ENCODE measurements at regions not wholly inside any gene's neighbourhood (a gene's known extent, or its start where the extent isn't known, plus 50 kb on each side); places are given as distances from the start of the nearest gene placed in this dataset.

DNA sequence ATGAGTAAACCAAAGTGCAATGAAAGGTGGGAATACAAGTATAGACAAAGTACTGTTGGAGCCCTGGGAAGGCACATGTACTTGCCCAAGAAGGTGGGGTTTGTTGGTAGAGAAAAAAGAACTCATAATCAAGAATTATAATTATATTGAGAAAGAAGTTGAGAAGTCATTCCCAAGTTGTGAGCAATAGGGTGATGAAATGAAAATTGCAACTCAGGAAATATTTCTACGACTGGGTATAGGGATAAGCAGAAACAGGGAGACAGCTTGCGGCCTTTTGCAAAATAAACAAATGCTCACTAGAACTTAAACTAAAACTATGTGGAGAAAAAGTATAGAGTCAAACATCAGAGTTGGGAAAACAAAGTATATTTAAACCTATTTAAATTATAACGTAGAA lies 250.7 kb upstream of the FAM83B start:
- TF ChIP-seq, protein P1, sequence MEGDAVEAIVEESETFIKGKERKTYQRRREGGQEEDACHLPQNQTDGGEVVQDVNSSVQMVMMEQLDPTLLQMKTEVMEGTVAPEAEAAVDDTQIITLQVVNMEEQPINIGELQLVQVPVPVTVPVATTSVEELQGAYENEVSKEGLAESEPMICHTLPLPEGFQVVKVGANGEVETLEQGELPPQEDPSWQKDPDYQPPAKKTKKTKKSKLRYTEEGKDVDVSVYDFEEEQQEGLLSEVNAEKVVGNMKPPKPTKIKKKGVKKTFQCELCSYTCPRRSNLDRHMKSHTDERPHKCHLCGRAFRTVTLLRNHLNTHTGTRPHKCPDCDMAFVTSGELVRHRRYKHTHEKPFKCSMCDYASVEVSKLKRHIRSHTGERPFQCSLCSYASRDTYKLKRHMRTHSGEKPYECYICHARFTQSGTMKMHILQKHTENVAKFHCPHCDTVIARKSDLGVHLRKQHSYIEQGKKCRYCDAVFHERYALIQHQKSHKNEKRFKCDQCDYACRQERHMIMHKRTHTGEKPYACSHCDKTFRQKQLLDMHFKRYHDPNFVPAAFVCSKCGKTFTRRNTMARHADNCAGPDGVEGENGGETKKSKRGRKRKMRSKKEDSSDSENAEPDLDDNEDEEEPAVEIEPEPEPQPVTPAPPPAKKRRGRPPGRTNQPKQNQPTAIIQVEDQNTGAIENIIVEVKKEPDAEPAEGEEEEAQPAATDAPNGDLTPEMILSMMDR (IDR thresholded peaks at IDR 0.05; ENCODE audit: low read length) = no peak
- TF ChIP-seq EZH2 (IDR thresholded peaks at IDR 0.05; ENCODE audit: borderline replicate concordance, low read length) = no peak

All from OCI-LY1 (cell line).